ENCODE measurements at regions not wholly inside any gene's neighbourhood (a gene's known extent, or its start where the extent isn't known, plus 50 kb on each side); places are given as distances from the start of the nearest gene placed in this dataset.
"Not testable (repeated sequence)": the region's sequence is repeated elsewhere in the genome, so short reads cannot be mapped to it uniquely, and the experiment has no call there.

GRCh38 chr2:136715146-136715545, 50.2 kb upstream of the THSD7B start:
- DNase-seq (ENCODE audit: low read depth) = no peak

- no peak for DNase-seq (ENCODE audit: low read depth)
These were observed 50.8 kb upstream of the THSD7B start for GRCh38 chr2:136714452-136714951.

- DNase-seq (ENCODE audit: low read depth) = no peak
These were observed 51.6 kb upstream of the THSD7B start for GRCh38 chr2:136713739-136714138.

GRCh38 chr2:136705336-136705735, 60.0 kb upstream of the THSD7B start:
- DNase-seq (ENCODE audit: low read depth) = no peak

GRCh38 chr2:136703214-136703613, 62.1 kb upstream of the THSD7B start:
- DNase-seq (ENCODE audit: low read depth) = no peak

- no peak for DNase-seq (ENCODE audit: low read depth)
These were observed 68.9 kb upstream of the THSD7B start for GRCh38 chr2:136696438-136696837.

GRCh38 chr2:136693966-136694365, 71.4 kb upstream of the THSD7B start:
- DNase-seq (ENCODE audit: low read depth) = no peak

GRCh38 chr2:136680079-136680478, 85.3 kb upstream of the THSD7B start:
- DNase-seq (ENCODE audit: low read depth) = not testable (repeated sequence)

- DNase-seq (ENCODE audit: low read depth) = no peak
These were observed 99.6 kb upstream of the THSD7B start for GRCh38 chr2:136665736-136666135.

GRCh38 chr2:136664713-136665405, 100.5 kb upstream of the THSD7B start:
- no peak for DNase-seq (ENCODE audit: low read depth)

GRCh38 chr2:136658201-136658600, 107.1 kb upstream of the THSD7B start:
- no peak for DNase-seq (ENCODE audit: low read depth)

GRCh38 chr2:136653861-136654260, 111.5 kb upstream of the THSD7B start:
- DNase-seq (ENCODE audit: low read depth) = no peak

- no peak for DNase-seq (ENCODE audit: low read depth)
These were observed 113.8 kb upstream of the THSD7B start for GRCh38 chr2:136651456-136652010.

- DNase-seq (ENCODE audit: low read depth) = no peak
These were observed 118.3 kb upstream of the THSD7B start for GRCh38 chr2:136647039-136647438.

GRCh38 chr2:136645236-136645828, 120.0 kb upstream of the THSD7B start:
- no peak for DNase-seq (ENCODE audit: low read depth)

GRCh38 chr2:136639651-136640050, 125.7 kb upstream of the THSD7B start:
- no peak for DNase-seq (ENCODE audit: low read depth)

GRCh38 chr2:136638193-136638592, 127.2 kb upstream of the THSD7B start:
- no peak for DNase-seq (ENCODE audit: low read depth)

- DNase-seq (ENCODE audit: low read depth) = no peak
These were observed 127.9 kb upstream of the THSD7B start for GRCh38 chr2:136637402-136637801.

GRCh38 chr2:136628490-136628889, 136.9 kb upstream of the THSD7B start:
- no peak for DNase-seq (ENCODE audit: low read depth)

GRCh38 chr2:136613096-136613495, 152.2 kb upstream of the THSD7B start:
- DNase-seq (ENCODE audit: low read depth) = no peak

- DNase-seq (ENCODE audit: low read depth) = no peak
These were observed 153.3 kb upstream of the THSD7B start for GRCh38 chr2:136612079-136612478.

- no peak for DNase-seq (ENCODE audit: low read depth)
These were observed 153.9 kb upstream of the THSD7B start for GRCh38 chr2:136611451-136611850.

GRCh38 chr2:136582628-136583205, 182.6 kb upstream of the THSD7B start:
- DNase-seq (ENCODE audit: low read depth) = no peak

All from stromal cell of bone marrow (primary cell).